Endothelial cell of umbilical vein (primary cell): ENCODE measurements at regions not wholly inside any gene's neighbourhood (a gene's known extent, or its start where the extent isn't known, plus 50 kb on each side); places are given as distances from the start of the nearest gene placed in this dataset.

ENCODE experiments used
- CTCF ChIP-seq, 2 donors: IDR thresholded peaks; 1 replicate in 1 of 2; 2 replicates in 1 of 2; pipeline ENCODE4 v1.5.1; 2011; ENCODE audit warnings: low read length in 2 of 2, mild to moderate bottlenecking in 2 of 2, moderate library complexity in 2 of 2, control low read depth in 1 of 2, inconsistent platforms in 1 of 2, low read depth in 1 of 2; ENCODE audit not compliant: insufficient read depth in 1 of 2; ENCODE audit errors: extremely low read depth in 1 of 2
- EZH2 ChIP-seq: IDR thresholded peaks from 2 replicates; pipeline ENCODE4 v1.6.1; 2012; ENCODE audit warnings: borderline replicate concordance, low read depth, mild to moderate bottlenecking, moderate library complexity, low read length, inconsistent platforms; ENCODE audit not compliant: severe bottlenecking
- FOS ChIP-seq: IDR thresholded peaks from 2 replicates; pipeline ENCODE4 v1.6.1; 2011; ENCODE audit warnings: mild to moderate bottlenecking, low read length, moderate library complexity, borderline replicate concordance; ENCODE audit not compliant: insufficient read depth
- POLR2A ChIP-seq: IDR thresholded peaks from 2 replicates; pipeline ENCODE4 v1.6.1; 2012; ENCODE audit warnings: low read depth, mild to moderate bottlenecking, control low read depth, low read length

GRCh38 chr7:41573443-41573842 is 129.4 kb downstream of the INHBA start:
- no peak for TF ChIP-seq CTCF (IDR thresholded peaks at IDR 0.05; ENCODE audit: extremely low read depth in 1 of 2, insufficient read depth in 1 of 2, low read depth in 1 of 2, low read length in 2 of 2)
- no peak for TF ChIP-seq POLR2A
- TF ChIP-seq FOS: no peak
- TF ChIP-seq EZH2: no peak
